H9 (cell line): ENCODE measurements at regions not wholly inside any gene's neighbourhood (a gene's known extent, or its start where the extent isn't known, plus 50 kb on each side); places are given as distances from the start of the nearest gene placed in this dataset.

Experiments
- DNase-seq: peaks from one replicate; pipeline ENCODE4 v3.0.0-alpha.2; 2017
- H2AFZ ChIP-seq: one replicate; pipeline ENCODE4 v1.6.1; 2013; ENCODE audit warnings: mild to moderate bottlenecking, low read length, control low read depth, moderate library complexity
- H2AK5ac ChIP-seq: 2 replicates; pipeline ENCODE4 v1.6.1; 2013; ENCODE audit warnings: low read length, control low read depth, mixed read lengths; ENCODE audit not compliant: insufficient read length
- H2BK120ac ChIP-seq: one replicate; pipeline ENCODE4 v1.6.1; 2013; ENCODE audit warnings: low read depth, mild to moderate bottlenecking, low read length, control low read depth, inconsistent platforms; ENCODE audit not compliant: poor library complexity, severe bottlenecking
- H2BK12ac ChIP-seq: 2 replicates; pipeline ENCODE4 v1.6.1; 2013; ENCODE audit warnings: low read length, control low read depth, mixed read lengths, low read depth; ENCODE audit not compliant: insufficient read length
- H2BK15ac ChIP-seq: 2 replicates; pipeline ENCODE4 v1.6.1; 2013; ENCODE audit warnings: low read depth, low read length, control low read depth
- H2BK20ac ChIP-seq: one replicate; pipeline ENCODE4 v1.6.1; 2013; ENCODE audit warnings: low read depth, mild to moderate bottlenecking, low read length, control low read depth, inconsistent platforms; ENCODE audit not compliant: poor library complexity, severe bottlenecking
- H2BK5ac ChIP-seq: 2 replicates; pipeline ENCODE4 v1.6.1; 2013; ENCODE audit warnings: low read length, control low read depth, mixed read lengths; ENCODE audit not compliant: insufficient read length
- H3K14ac ChIP-seq: 2 replicates; pipeline ENCODE4 v1.6.1; 2013; ENCODE audit warnings: low read length, control low read depth; ENCODE audit not compliant: insufficient read depth
- H3K18ac ChIP-seq: 2 replicates; pipeline ENCODE4 v1.6.1; 2013; ENCODE audit warnings: low read depth, mild to moderate bottlenecking, mixed read lengths, low read length, control low read depth; ENCODE audit not compliant: insufficient read length
- H3K23ac ChIP-seq: 2 replicates; pipeline ENCODE4 v1.6.1; 2013; ENCODE audit warnings: low read length, control low read depth, mixed read lengths, low read depth; ENCODE audit not compliant: insufficient read length
- H3K23me2 ChIP-seq: 2 replicates; pipeline ENCODE4 v1.6.1; 2013; ENCODE audit warnings: low read depth, mild to moderate bottlenecking, mixed read lengths, low read length, control low read depth; ENCODE audit not compliant: insufficient read length, poor library complexity, severe bottlenecking
- H3K27ac ChIP-seq: 2 replicates; pipeline ENCODE4 v1.5.1; 2013; ENCODE audit warnings: low read length, control low read depth, mixed read lengths, low read depth; ENCODE audit not compliant: insufficient read length
- H3K27me3 ChIP-seq: 2 replicates; pipeline ENCODE4 v1.6.1; 2013; ENCODE audit warnings: low read length, control low read depth, inconsistent platforms; ENCODE audit not compliant: insufficient read depth
- H3K4ac ChIP-seq: 2 replicates; pipeline ENCODE4 v1.6.1; 2013; ENCODE audit warnings: low read depth, mild to moderate bottlenecking, control low read depth, inconsistent platforms, low read length, moderate library complexity
- H3K4me1 ChIP-seq: 2 replicates; pipeline ENCODE4 v1.6.1; 2013; ENCODE audit warnings: low read length, control low read depth, inconsistent platforms; ENCODE audit not compliant: insufficient read depth
- H3K4me2 ChIP-seq: 2 replicates; pipeline ENCODE4 v1.6.1; 2013; ENCODE audit warnings: low read length, control low read depth, mixed read lengths; ENCODE audit not compliant: insufficient read length, insufficient read depth
- H3K56ac ChIP-seq: 2 replicates; pipeline ENCODE4 v1.6.1; 2013; ENCODE audit warnings: low read depth, mild to moderate bottlenecking, mixed read lengths, low read length, control low read depth; ENCODE audit not compliant: insufficient read length
- H3K79me1 ChIP-seq: 2 replicates; pipeline ENCODE4 v1.6.1; 2013; ENCODE audit warnings: low read depth, mild to moderate bottlenecking, moderate library complexity, low read length, control low read depth, inconsistent platforms; ENCODE audit not compliant: insufficient read depth, poor library complexity, severe bottlenecking
- H3K79me2 ChIP-seq: 2 replicates; pipeline ENCODE4 v1.6.1; 2013; ENCODE audit warnings: low read length, control low read depth, inconsistent platforms; ENCODE audit not compliant: insufficient read depth
- H3K9ac ChIP-seq: 2 replicates; pipeline ENCODE4 v1.6.1; 2013; ENCODE audit warnings: low read length, control low read depth, mixed read lengths; ENCODE audit not compliant: insufficient read length; ENCODE audit errors: extremely low read depth
- H3K9me3 ChIP-seq: one replicate; pipeline ENCODE4 v1.6.1; 2013; ENCODE audit warnings: low read depth, low read length, inconsistent platforms; ENCODE audit not compliant: control insufficient read depth
- H3T11ph ChIP-seq: one replicate; pipeline ENCODE4 v1.6.1; 2013; ENCODE audit warnings: mild to moderate bottlenecking, low read length, control low read depth, inconsistent platforms
- H4K20me1 ChIP-seq: one replicate; pipeline ENCODE4 v1.6.1; 2013; ENCODE audit not compliant: control insufficient read depth, insufficient read length, insufficient read depth
- H4K5ac ChIP-seq: 2 replicates; pipeline ENCODE4 v1.6.1; 2013; ENCODE audit warnings: low read depth, mild to moderate bottlenecking, mixed read lengths, low read length, control low read depth; ENCODE audit not compliant: insufficient read length
- H4K8ac ChIP-seq: replicated peaks from 2 replicates; pipeline ENCODE4 v1.6.1; 2013; ENCODE audit warnings: low read length, control low read depth, mixed read lengths, low read depth; ENCODE audit not compliant: insufficient read length
- H4K91ac ChIP-seq: 2 replicates; pipeline ENCODE4 v1.6.1; 2013; ENCODE audit warnings: low read depth, mild to moderate bottlenecking, moderate library complexity, mixed read lengths, low read length, control low read depth; ENCODE audit not compliant: insufficient read length
- H3K27ac Mint-ChIP-seq, 3 experiments: 2 replicates in 2 of 3; 3 replicates in 1 of 3; pipeline ENCODE4 v1.8.0; 2020 to 2021; ENCODE audit warnings: mixed read lengths in 3 of 3, mild to moderate bottlenecking in 1 of 3, moderate library complexity in 1 of 3
- H3K27me3 Mint-ChIP-seq: 2 replicates; pipeline ENCODE4 v1.8.0; 2021; ENCODE audit warnings: low read depth, mild to moderate bottlenecking, moderate library complexity, mixed read lengths
- H3K36me3 Mint-ChIP-seq, 3 experiments: 2 replicates in 2 of 3; 3 replicates in 1 of 3; pipeline ENCODE4 v1.8.0; 2020 to 2021; ENCODE audit warnings: low read depth in 3 of 3, mixed read lengths in 3 of 3; ENCODE audit not compliant: insufficient read depth in 1 of 3
- H3K4me1 Mint-ChIP-seq, 2 experiments: 2 replicates each; pipeline ENCODE4 v1.8.0; 2020; ENCODE audit warnings: mixed read lengths in 2 of 2
- H3K4me3 Mint-ChIP-seq, 2 experiments: 2 replicates in 1 of 2; 3 replicates in 1 of 2; pipeline ENCODE4 v1.8.0; 2020 to 2021; ENCODE audit warnings: mild to moderate bottlenecking in 2 of 2, mixed read lengths in 2 of 2, moderate library complexity in 1 of 2
- H3K9me3 Mint-ChIP-seq, 2 experiments: 2 replicates in 1 of 2; 3 replicates in 1 of 2; pipeline ENCODE4 v1.8.0; 2020; ENCODE audit warnings: mild to moderate bottlenecking in 2 of 2, mixed read lengths in 2 of 2, moderate library complexity in 1 of 2
- WGBS: extraction: QIAGEN DNeasy Blood & Tissue Kit; methylation state at CpG from one replicate; pipeline ENCODE4 v1.1.7; 2013; ENCODE audit warnings: missing lambda C conversion rate, low lambda C conversion rate, mixed read lengths; ENCODE audit not compliant: insufficient read length; ENCODE audit errors: extremely low coverage; 5-methylcytosine and 5-hydroxymethylcytosine counted together
- TF ChIP-seq, protein P1 (sequence below): fragments of 200-600 bp; sonication (generic); conservative IDR thresholded peaks from 3 replicates; pipeline ENCODE4 v1.8.0; 2021; ENCODE audit warnings: antibody characterized with exemption, mild to moderate bottlenecking

GRCh38 chr19:30172613-30173242 is 199.5 kb upstream of the ZNF536 start:
- no CpG with 5 or more reads among the region's 8 CpGs for WGBS
- peaks cover 2% of the 10 kb centered on the region for H3K27me3 Mint-ChIP-seq
- H2BK120ac ChIP-seq: no peak overlapping the region

More at GRCh38 chr19:30172613-30173242, 199.5 kb upstream of the ZNF536 start:
- Histone ChIP-seq H3K56ac (no peak overlapping the region), H4K20me1 (no peaks in the 10 kb centered on the region), H2AK5ac (no peak overlapping the region), H3K4ac (no peak overlapping the region), H3K14ac (no peak overlapping the region), H3T11ph (no peak overlapping the region), H4K5ac (no peak overlapping the region), H2BK15ac (no peak overlapping the region), H3K23ac (no peak overlapping the region), H2AFZ (no peak overlapping the region), H3K79me1 (no peaks in the 10 kb centered on the region), H3K79me2 (no peaks in the 10 kb centered on the region), H4K91ac (no peak overlapping the region), H3K4me2 (no peak overlapping the region), H3K9me3 (no peaks in the 10 kb centered on the region), H2BK20ac (no peak overlapping the region), H2BK12ac (no peak overlapping the region), H2BK5ac (no peak overlapping the region), H3K27me3 (no peaks in the 10 kb centered on the region), H4K8ac (no peak overlapping the region), H3K9ac (no peak overlapping the region), H3K4me1 (no peaks in the 10 kb centered on the region), H3K23me2 (no peaks in the 10 kb centered on the region), H3K27ac (no peak overlapping the region), H3K18ac (no peak overlapping the region)
- DNase-seq: no peak
- Mint-ChIP-seq H3K9me3 (peaks cover 3 to 6% of the 10 kb centered on the region in 2 experiments; a peak in 2 of 5 replicates), H3K36me3 (peaks cover 0 to 6% (median 3%) of the 10 kb centered on the region in 3 experiments; a peak in 1 of 7 replicates), H3K4me3 (no peak overlapping the region), H3K4me1 (peaks cover 0 to 5% of the 10 kb centered on the region in 2 experiments; a peak in 2 of 4 replicates), H3K27ac (no peak overlapping the region; a peak in 1 of 7 replicates)
- TF ChIP-seq, protein P1, sequence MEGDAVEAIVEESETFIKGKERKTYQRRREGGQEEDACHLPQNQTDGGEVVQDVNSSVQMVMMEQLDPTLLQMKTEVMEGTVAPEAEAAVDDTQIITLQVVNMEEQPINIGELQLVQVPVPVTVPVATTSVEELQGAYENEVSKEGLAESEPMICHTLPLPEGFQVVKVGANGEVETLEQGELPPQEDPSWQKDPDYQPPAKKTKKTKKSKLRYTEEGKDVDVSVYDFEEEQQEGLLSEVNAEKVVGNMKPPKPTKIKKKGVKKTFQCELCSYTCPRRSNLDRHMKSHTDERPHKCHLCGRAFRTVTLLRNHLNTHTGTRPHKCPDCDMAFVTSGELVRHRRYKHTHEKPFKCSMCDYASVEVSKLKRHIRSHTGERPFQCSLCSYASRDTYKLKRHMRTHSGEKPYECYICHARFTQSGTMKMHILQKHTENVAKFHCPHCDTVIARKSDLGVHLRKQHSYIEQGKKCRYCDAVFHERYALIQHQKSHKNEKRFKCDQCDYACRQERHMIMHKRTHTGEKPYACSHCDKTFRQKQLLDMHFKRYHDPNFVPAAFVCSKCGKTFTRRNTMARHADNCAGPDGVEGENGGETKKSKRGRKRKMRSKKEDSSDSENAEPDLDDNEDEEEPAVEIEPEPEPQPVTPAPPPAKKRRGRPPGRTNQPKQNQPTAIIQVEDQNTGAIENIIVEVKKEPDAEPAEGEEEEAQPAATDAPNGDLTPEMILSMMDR: no peak
